ENCODE measurements at regions not wholly inside any gene's neighbourhood (a gene's known extent, or its start where the extent isn't known, plus 50 kb on each side); places are given as distances from the start of the nearest gene placed in this dataset.

DNA sequence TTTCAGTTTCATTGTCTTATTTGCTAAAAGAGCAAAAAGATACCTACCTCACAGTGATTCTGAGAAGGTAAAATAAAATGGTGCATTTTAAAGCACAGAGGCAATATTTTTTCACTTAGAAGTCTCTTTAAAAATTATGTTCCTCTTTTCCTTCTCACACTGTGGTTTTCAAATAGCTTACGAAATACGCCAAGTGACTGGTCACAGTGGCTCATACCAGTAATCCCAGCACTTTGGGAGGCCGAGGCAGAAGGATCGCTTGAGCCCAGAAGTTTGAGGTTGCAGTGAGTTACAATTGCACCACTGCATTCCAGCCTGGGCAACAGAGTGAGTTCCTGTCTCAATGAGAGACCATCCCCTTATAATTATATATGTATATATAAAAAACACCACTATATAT lies 372.6 kb downstream of the FBXO8 start:
- Histone ChIP-seq H3K9me3 (replicated peaks; ENCODE audit: control insufficient read depth, insufficient read depth, low read depth, low read length) (no peaks in the 10 kb centered on the region), H3K4me3 (no peak overlapping the region), H3K79me2 (ENCODE audit: control insufficient read depth, insufficient read depth, low read length) (no peaks in the 10 kb centered on the region), H4K20me1 (replicated peaks; ENCODE audit: control insufficient read depth, insufficient read depth, low read length) (no peaks in the 10 kb centered on the region), H2AFZ (ENCODE audit: low read depth, low read length) (no peak overlapping the region), H3K4me1 (replicated peaks in 1 of 2; ENCODE audit: control insufficient read depth in 2 of 2, insufficient read depth in 2 of 2, low read length in 2 of 2) (no peaks in the 10 kb centered on the region), H3K9me1 (ENCODE audit: control insufficient read depth, insufficient read depth, low read length) (no peaks in the 10 kb centered on the region), H3K27me3 (ENCODE audit: control insufficient read depth in 2 of 2, insufficient read depth in 2 of 2, low read length in 2 of 2) (no peaks in the 10 kb centered on the region), H3K27ac (ENCODE audit: extremely low read depth, low read depth, low read length) (no peak overlapping the region), H3K4me2 (ENCODE audit: insufficient read depth, low read length) (no peak overlapping the region), H3K9ac (ENCODE audit: insufficient read depth in 1 of 2, low read depth in 2 of 2, low read length in 2 of 2) (no peak overlapping the region), H3K36me3 (ENCODE audit: control insufficient read depth, insufficient read depth, low read length) (no peaks in the 10 kb centered on the region)
- DNase-seq (ENCODE audit: extremely low read depth in 1 of 4, low spot score in 3 of 4), result no peak
- 12% methylated on average over 4 of the region's 4 CpGs for WGBS (ENCODE audit: insufficient coverage, low coverage, missing lambda C conversion rate)
- no TSS peak for BruUV-seq (replicated peaks)
- intact Hi-C loops (cut with micrococcal nuclease) (no loop called here), in situ Hi-C loops (cut with MboI) (no loop called here)
- FAIRE-seq, result no peak
- ChIA-PET CTCF (ENCODE audit: low intra/inter-chr PET ratio) (no interaction called here), POLR2A (no interaction called here)
- no peak for ATAC-seq
- TF ChIP-seq BDP1 (IDR thresholded peaks at IDR 0.05; ENCODE audit: insufficient read depth, insufficient read length) (no peak), FOS (IDR thresholded peaks at IDR 0.05; ENCODE audit: extremely low read depth, insufficient read length) (no peak), ZNF398 (CRISPR knock-in tag; IDR thresholded peaks at IDR 0.05) (no peak), RFX7 (CRISPR knock-in tag; IDR thresholded peaks at IDR 0.05) (no peak), TCF7L2 (IDR thresholded peaks at IDR 0.05; ENCODE audit: low read depth, low read length) (no peak)

- no peak for DNase-seq (ENCODE audit: extremely low read depth in 1 of 4, low spot score in 3 of 4)
- Histone ChIP-seq H4K20me1 (replicated peaks; ENCODE audit: control insufficient read depth, insufficient read depth, low read length) (no peaks in the 10 kb centered on the region), H3K27me3 (ENCODE audit: control insufficient read depth in 2 of 2, insufficient read depth in 2 of 2, low read length in 2 of 2) (no peaks in the 10 kb centered on the region), H2AFZ (ENCODE audit: low read depth, low read length) (no peak overlapping the region), H3K9me3 (replicated peaks; ENCODE audit: control insufficient read depth, insufficient read depth, low read depth, low read length) (no peaks in the 10 kb centered on the region), H3K4me3 (no peak overlapping the region), H3K9me1 (ENCODE audit: control insufficient read depth, insufficient read depth, low read length) (no peaks in the 10 kb centered on the region), H3K79me2 (ENCODE audit: control insufficient read depth, insufficient read depth, low read length) (no peaks in the 10 kb centered on the region), H3K27ac (ENCODE audit: extremely low read depth, low read depth, low read length) (no peak overlapping the region), H3K9ac (ENCODE audit: insufficient read depth in 1 of 2, low read depth in 2 of 2, low read length in 2 of 2) (no peak overlapping the region), H3K36me3 (ENCODE audit: control insufficient read depth, insufficient read depth, low read length) (no peaks in the 10 kb centered on the region), H3K4me1 (replicated peaks in 1 of 2; ENCODE audit: control insufficient read depth in 2 of 2, insufficient read depth in 2 of 2, low read length in 2 of 2) (no peaks in the 10 kb centered on the region), H3K4me2 (ENCODE audit: insufficient read depth, low read length) (no peak overlapping the region)
- intact Hi-C loops (cut with micrococcal nuclease), result no loop called here
- POLR2A ChIA-PET, result no interaction called here
- in situ Hi-C loops (cut with MboI), result no loop called here
- TF ChIP-seq, protein P1, sequence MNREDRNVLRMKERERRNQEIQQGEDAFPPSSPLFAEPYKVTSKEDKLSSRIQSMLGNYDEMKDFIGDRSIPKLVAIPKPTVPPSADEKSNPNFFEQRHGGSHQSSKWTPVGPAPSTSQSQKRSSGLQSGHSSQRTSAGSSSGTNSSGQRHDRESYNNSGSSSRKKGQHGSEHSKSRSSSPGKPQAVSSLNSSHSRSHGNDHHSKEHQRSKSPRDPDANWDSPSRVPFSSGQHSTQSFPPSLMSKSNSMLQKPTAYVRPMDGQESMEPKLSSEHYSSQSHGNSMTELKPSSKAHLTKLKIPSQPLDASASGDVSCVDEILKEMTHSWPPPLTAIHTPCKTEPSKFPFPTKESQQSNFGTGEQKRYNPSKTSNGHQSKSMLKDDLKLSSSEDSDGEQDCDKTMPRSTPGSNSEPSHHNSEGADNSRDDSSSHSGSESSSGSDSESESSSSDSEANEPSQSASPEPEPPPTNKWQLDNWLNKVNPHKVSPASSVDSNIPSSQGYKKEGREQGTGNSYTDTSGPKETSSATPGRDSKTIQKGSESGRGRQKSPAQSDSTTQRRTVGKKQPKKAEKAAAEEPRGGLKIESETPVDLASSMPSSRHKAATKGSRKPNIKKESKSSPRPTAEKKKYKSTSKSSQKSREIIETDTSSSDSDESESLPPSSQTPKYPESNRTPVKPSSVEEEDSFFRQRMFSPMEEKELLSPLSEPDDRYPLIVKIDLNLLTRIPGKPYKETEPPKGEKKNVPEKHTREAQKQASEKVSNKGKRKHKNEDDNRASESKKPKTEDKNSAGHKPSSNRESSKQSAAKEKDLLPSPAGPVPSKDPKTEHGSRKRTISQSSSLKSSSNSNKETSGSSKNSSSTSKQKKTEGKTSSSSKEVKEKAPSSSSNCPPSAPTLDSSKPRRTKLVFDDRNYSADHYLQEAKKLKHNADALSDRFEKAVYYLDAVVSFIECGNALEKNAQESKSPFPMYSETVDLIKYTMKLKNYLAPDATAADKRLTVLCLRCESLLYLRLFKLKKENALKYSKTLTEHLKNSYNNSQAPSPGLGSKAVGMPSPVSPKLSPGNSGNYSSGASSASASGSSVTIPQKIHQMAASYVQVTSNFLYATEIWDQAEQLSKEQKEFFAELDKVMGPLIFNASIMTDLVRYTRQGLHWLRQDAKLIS (CRISPR knock-in tag; IDR thresholded peaks at IDR 0.05), result no peak
- TF ChIP-seq SPI1 (IDR thresholded peaks at IDR 0.05; ENCODE audit: borderline replicate concordance, low read depth, low read length), result peak; percentile 75; the same call in 1 of the 2 replicates
- no peak for ATAC-seq
- CTCF ChIA-PET (ENCODE audit: low intra/inter-chr PET ratio), result no interaction called here
- FAIRE-seq, result no peak
- BruUV-seq (replicated peaks), result no TSS peak
- WGBS (ENCODE audit: insufficient coverage, low coverage, missing lambda C conversion rate), result 0% methylated on average over 3 of the region's 3 CpGs
Observed at GRCh38 chr4:173909294-173909693, 374.2 kb downstream of the FBXO8 start.

Data from K562 (cell line).